MM.1S (cell line): ENCODE measurements at regions not wholly inside any gene's neighbourhood (a gene's known extent, or its start where the extent isn't known, plus 50 kb on each side); places are given as distances from the start of the nearest gene placed in this dataset.

Experiments used
- DNase-seq: peaks from one replicate; pipeline ENCODE4 v3.0.0-alpha.2; 2015
- H2AFZ ChIP-seq: fragments of 300-600 bp; sonication (generic); 2 replicates; pipeline ENCODE4 v1.6.0; 2016; ENCODE audit warnings: antibody characterized with exemption, low read length
- H3F3A ChIP-seq: fragments of 300-600 bp; sonication (generic); 2 replicates; pipeline ENCODE4 v1.6.1; 2016; ENCODE audit warnings: mild to moderate bottlenecking, antibody characterized with exemption, low read length, moderate library complexity, mixed read lengths; ENCODE audit not compliant: insufficient read depth
- H3K27ac ChIP-seq: fragments of 300-600 bp; sonication (generic); 2 replicates; pipeline ENCODE4 v1.5.1; 2016; ENCODE audit warnings: mild to moderate bottlenecking, low read length
- H3K27me3 ChIP-seq: fragments of 300-600 bp; sonication (generic); replicated peaks from 2 replicates; pipeline ENCODE4 v1.6.0; 2016; ENCODE audit warnings: low read length; ENCODE audit not compliant: insufficient read depth
- H3K36me3 ChIP-seq: fragments of 300-600 bp; sonication (generic); replicated peaks from 2 replicates; pipeline ENCODE4 v1.6.1; 2016; ENCODE audit warnings: mild to moderate bottlenecking, low read length, mixed read lengths; ENCODE audit not compliant: insufficient read depth
- H3K4me1 ChIP-seq: fragments of 300-600 bp; sonication (generic); 2 replicates; pipeline ENCODE4 v1.6.1; 2016; ENCODE audit warnings: low read length, mixed read lengths
- H3K4me2 ChIP-seq: fragments of 300-600 bp; sonication (generic); 2 replicates; pipeline ENCODE4 v1.6.0; 2016; ENCODE audit warnings: low read depth, low read length
- H3K4me3 ChIP-seq: fragments of 300-600 bp; sonication (generic); 2 replicates; pipeline ENCODE4 v1.5.1; 2016; ENCODE audit warnings: low read length, mixed read lengths
- H3K79me2 ChIP-seq: fragments of 300-600 bp; sonication (generic); 2 replicates; pipeline ENCODE4 v1.6.1; 2016; ENCODE audit warnings: mixed run types, low read length, mixed read lengths
- H3K9ac ChIP-seq: fragments of 300-600 bp; sonication (generic); 2 replicates; pipeline ENCODE4 v1.6.1; 2016; ENCODE audit warnings: low read length, mixed read lengths
- H3K9me2 ChIP-seq: fragments of 300-600 bp; sonication (generic); replicated peaks from 2 replicates; pipeline ENCODE4 v1.6.1; 2016; ENCODE audit warnings: mild to moderate bottlenecking, low read length, mixed read lengths; ENCODE audit not compliant: insufficient read depth
- H3K9me3 ChIP-seq: fragments of 300-600 bp; sonication (generic); replicated peaks from 2 replicates; pipeline ENCODE4 v1.6.1; 2016; ENCODE audit warnings: mild to moderate bottlenecking, low read length, mixed read lengths; ENCODE audit not compliant: insufficient read depth
- H4K20me1 ChIP-seq: fragments of 300-600 bp; sonication (generic); 2 replicates; pipeline ENCODE4 v1.6.1; 2016; ENCODE audit warnings: mild to moderate bottlenecking, low read length, moderate library complexity, mixed read lengths; ENCODE audit not compliant: insufficient read depth
- CTCF ChIP-seq: fragments of 300-600 bp; sonication (generic); IDR thresholded peaks from 2 replicates; pipeline ENCODE4 v1.5.1; 2016; ENCODE audit warnings: antibody characterized with exemption, low read length, mixed read lengths
- EZH2 ChIP-seq: fragments of 300-600 bp; sonication (generic); optimal IDR thresholded peaks from 2 replicates; pipeline ENCODE3; 2017; ENCODE audit warnings: low read depth, mild to moderate bottlenecking, antibody characterized with exemption, low read length, mixed read lengths
- EZH2phosphoT487 ChIP-seq: fragments of 300-600 bp; sonication (generic); IDR thresholded peaks from 2 replicates; pipeline ENCODE4 v1.6.1; 2018; ENCODE audit warnings: antibody characterized with exemption, low read length

GRCh38 chr13:73499695-73500094, 440.9 kb downstream of the KLF5 start:
- no peak overlapping the region for H2AFZ ChIP-seq
- H3F3A ChIP-seq: no peaks in the 10 kb centered on the region
- no peaks in the 10 kb centered on the region for H3K9me2 ChIP-seq
- H3K4me3 ChIP-seq: no peak overlapping the region
- no peak overlapping the region for H3K4me2 ChIP-seq
- H3K27me3 ChIP-seq: no peaks in the 10 kb centered on the region
- H3K36me3 ChIP-seq: no peaks in the 10 kb centered on the region
- H3K79me2 ChIP-seq: no peaks in the 10 kb centered on the region
- H3K9ac ChIP-seq: no peak overlapping the region
- no peak for TF ChIP-seq EZH2
- TF ChIP-seq CTCF: no peak
- TF ChIP-seq EZH2phosphoT487: no peak
- H3K4me1 ChIP-seq: no peaks in the 10 kb centered on the region
- no peak for DNase-seq
- H3K9me3 ChIP-seq: no peaks in the 10 kb centered on the region; the same call in 1 of the 2 replicates
- H4K20me1 ChIP-seq: no peaks in the 10 kb centered on the region
- no peak overlapping the region for H3K27ac ChIP-seq

GRCh38 chr13:73497430-73497829, 438.6 kb downstream of the KLF5 start:
- Histone ChIP-seq H3K4me3 (no peak overlapping the region), H2AFZ (no peak overlapping the region), H3K27ac (no peak overlapping the region), H3K9ac (no peak overlapping the region), H3K79me2 (no peaks in the 10 kb centered on the region), H3K4me2 (no peak overlapping the region), H3K27me3 (no peaks in the 10 kb centered on the region), H4K20me1 (no peaks in the 10 kb centered on the region), H3F3A (no peaks in the 10 kb centered on the region), H3K9me2 (no peaks in the 10 kb centered on the region), H3K4me1 (no peaks in the 10 kb centered on the region), H3K9me3 (no peaks in the 10 kb centered on the region; the same call in 1 of the 2 replicates), H3K36me3 (no peaks in the 10 kb centered on the region)
- TF ChIP-seq EZH2phosphoT487: no peak
- no peak for TF ChIP-seq CTCF
- TF ChIP-seq EZH2: no peak
- no peak for DNase-seq

DNA sequence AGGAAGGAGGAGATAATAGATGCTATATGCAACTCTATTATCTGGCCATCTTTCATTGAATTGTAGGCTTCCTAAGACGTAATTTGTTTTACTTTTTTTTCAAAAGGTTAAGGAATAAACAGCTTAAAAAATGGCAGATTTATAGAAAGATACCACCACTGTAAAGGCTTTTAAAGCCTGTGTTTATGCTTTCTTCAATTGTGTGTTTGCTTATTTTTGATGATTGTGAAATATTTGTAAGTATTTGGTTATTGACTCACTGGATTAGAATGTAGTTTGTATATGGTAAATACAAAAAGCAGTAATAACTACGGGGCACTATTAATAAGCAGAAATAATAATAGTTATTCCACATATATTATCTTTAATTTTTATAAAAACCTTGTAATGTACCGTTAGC, 437.9 kb downstream of the KLF5 start:
- H3K9me2 ChIP-seq: no peaks in the 10 kb centered on the region
- H3K4me3 ChIP-seq: no peak overlapping the region
- no peaks in the 10 kb centered on the region for H3F3A ChIP-seq
- no peak for DNase-seq
- no peak overlapping the region for H3K27ac ChIP-seq
- no peak overlapping the region for H2AFZ ChIP-seq
- H3K36me3 ChIP-seq: no peaks in the 10 kb centered on the region
- no peaks in the 10 kb centered on the region; the same call in 1 of the 2 replicates for H3K9me3 ChIP-seq
- H3K4me2 ChIP-seq: no peak overlapping the region
- H3K27me3 ChIP-seq: no peaks in the 10 kb centered on the region
- no peaks in the 10 kb centered on the region for H3K79me2 ChIP-seq
- H3K9ac ChIP-seq: no peak overlapping the region
- H4K20me1 ChIP-seq: no peaks in the 10 kb centered on the region
- no peaks in the 10 kb centered on the region for H3K4me1 ChIP-seq
- TF ChIP-seq EZH2 (no peak), EZH2phosphoT487 (no peak), CTCF (no peak)
